ENCODE measurements at regions not wholly inside any gene's neighbourhood (a gene's known extent, or its start where the extent isn't known, plus 50 kb on each side); places are given as distances from the start of the nearest gene placed in this dataset.

GRCh38 chr2:187057466-187057865, 208.5 kb upstream of the ZSWIM2 start:
- no peaks in the 10 kb centered on the region for H3K36me3 ChIP-seq (ENCODE audit: control insufficient read depth in 2 of 3, insufficient read depth in 3 of 3, low read length in 3 of 3)
- no peak overlapping the region for H3K27ac ChIP-seq (ENCODE audit: low read depth in 2 of 2, low read length in 2 of 2)
- H3K9ac ChIP-seq (ENCODE audit: low read length in 3 of 3) = no peak overlapping the region
- H3K9me3 ChIP-seq (ENCODE audit: control insufficient read depth in 2 of 3, insufficient read depth in 1 of 3, low read length in 3 of 3) = no peaks in the 10 kb centered on the region
- H3K4me3 ChIP-seq (ENCODE audit: low read length in 3 of 3) = no peak overlapping the region
- no peak for TF ChIP-seq CTCF (IDR thresholded peaks at IDR 0.05; ENCODE audit: borderline replicate concordance, extremely low read depth, insufficient read depth)
- FAIRE-seq = no peak
- DNase-seq = no peak
- H3K4me1 ChIP-seq (ENCODE audit: control insufficient read depth in 2 of 3, insufficient read depth in 2 of 3, low read depth in 1 of 3, low read length in 3 of 3) = no peaks in the 10 kb centered on the region
- H3K27me3 ChIP-seq (ENCODE audit: control insufficient read depth, insufficient read depth, low read length) = no peaks in the 10 kb centered on the region
- intact Hi-C loops (cut with DNase I) = no loop called here

- no peak overlapping the region for H3K27ac ChIP-seq (ENCODE audit: low read depth in 2 of 2, low read length in 2 of 2)
- no peaks in the 10 kb centered on the region for H3K4me1 ChIP-seq (ENCODE audit: control insufficient read depth in 2 of 3, insufficient read depth in 2 of 3, low read depth in 1 of 3, low read length in 3 of 3)
- DNase-seq (no peak), FAIRE-seq (no peak)
- no peak for TF ChIP-seq CTCF (IDR thresholded peaks at IDR 0.05; ENCODE audit: borderline replicate concordance, extremely low read depth, insufficient read depth)
- no peak overlapping the region for H3K9ac ChIP-seq (ENCODE audit: low read length in 3 of 3)
- H3K4me3 ChIP-seq (ENCODE audit: low read length in 3 of 3) = no peak overlapping the region
- intact Hi-C loops (cut with DNase I) = no loop called here
- H3K27me3 ChIP-seq (ENCODE audit: control insufficient read depth, insufficient read depth, low read length) = no peaks in the 10 kb centered on the region
- H3K36me3 ChIP-seq (ENCODE audit: control insufficient read depth in 2 of 3, insufficient read depth in 3 of 3, low read length in 3 of 3) = no peaks in the 10 kb centered on the region
- no peaks in the 10 kb centered on the region for H3K9me3 ChIP-seq (ENCODE audit: control insufficient read depth in 2 of 3, insufficient read depth in 1 of 3, low read length in 3 of 3)
Observed at GRCh38 chr2:187056416-187057334, 207.7 kb upstream of the ZSWIM2 start.

- no peak for TF ChIP-seq CTCF (IDR thresholded peaks at IDR 0.05; ENCODE audit: borderline replicate concordance, extremely low read depth, insufficient read depth)
- H3K27ac ChIP-seq (ENCODE audit: low read depth in 2 of 2, low read length in 2 of 2) = no peak overlapping the region
- no peaks in the 10 kb centered on the region for H3K27me3 ChIP-seq (ENCODE audit: control insufficient read depth, insufficient read depth, low read length)
- intact Hi-C loops (cut with DNase I) = no loop called here
- H3K9me3 ChIP-seq (ENCODE audit: control insufficient read depth in 2 of 3, insufficient read depth in 1 of 3, low read length in 3 of 3) = no peaks in the 10 kb centered on the region
- H3K4me3 ChIP-seq (ENCODE audit: low read length in 3 of 3) = no peak overlapping the region
- no peaks in the 10 kb centered on the region for H3K36me3 ChIP-seq (ENCODE audit: control insufficient read depth in 2 of 3, insufficient read depth in 3 of 3, low read length in 3 of 3)
- no peak for FAIRE-seq
- H3K4me1 ChIP-seq (ENCODE audit: control insufficient read depth in 2 of 3, insufficient read depth in 2 of 3, low read depth in 1 of 3, low read length in 3 of 3) = no peaks in the 10 kb centered on the region
- H3K9ac ChIP-seq (ENCODE audit: low read length in 3 of 3) = no peak overlapping the region
- peak in 1 of 5 donors; percentile 40 for DNase-seq
Observed at GRCh38 chr2:187055463-187055862, 206.5 kb upstream of the ZSWIM2 start.

Data from kidney (tissue), 13 donors.